ENCODE measurements at regions not wholly inside any gene's neighbourhood (a gene's known extent, or its start where the extent isn't known, plus 50 kb on each side); places are given as distances from the start of the nearest gene placed in this dataset.

DNA sequence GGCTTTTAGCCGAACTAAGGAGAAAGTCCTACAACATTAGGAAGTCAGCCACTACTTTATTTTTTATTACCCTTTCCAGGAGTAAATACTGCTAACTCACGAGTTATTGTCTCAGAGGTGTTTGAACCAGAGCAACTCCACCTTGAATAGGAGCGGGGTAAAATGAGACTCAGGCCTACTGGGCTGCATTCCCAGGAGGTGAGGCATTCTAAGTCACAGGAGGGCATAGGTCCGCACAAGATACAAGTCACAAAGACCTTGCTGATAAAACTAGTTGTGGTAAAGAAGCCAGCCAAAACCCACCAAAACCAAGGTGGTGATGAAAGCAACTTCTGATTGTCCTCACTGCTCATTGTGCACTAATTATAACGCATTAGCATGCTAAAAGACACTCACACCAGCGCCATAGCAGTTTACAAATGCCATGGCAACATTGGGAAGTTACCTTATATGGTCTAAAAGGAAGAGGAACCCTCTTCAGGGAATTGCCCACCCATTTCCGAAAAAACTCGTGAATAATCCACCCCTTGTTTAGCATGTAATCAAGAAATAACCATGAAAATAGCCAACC lies 555.9 kb downstream of the IGSF11 start:
- no peak overlapping the region for H2AFZ ChIP-seq (ENCODE audit: low read depth)
- no peaks in the 10 kb centered on the region for H3K27me3 ChIP-seq (ENCODE audit: insufficient read depth, low read depth)
- H3K9ac ChIP-seq: no peak overlapping the region
- H4K20me1 ChIP-seq (ENCODE audit: insufficient read depth): no peaks in the 10 kb centered on the region
- no peaks in the 10 kb centered on the region for H3K36me3 ChIP-seq (ENCODE audit: insufficient read depth)
- no peak overlapping the region for H3K27ac ChIP-seq
- H3K4me2 ChIP-seq: no peak overlapping the region
- no peaks in the 10 kb centered on the region for H3K79me2 ChIP-seq (ENCODE audit: insufficient read depth, low read depth)
- H3K4me3 ChIP-seq (IDR thresholded peaks at IDR 0.05; ENCODE audit: insufficient read depth, low read depth, low read length): no peak overlapping the region
- TF ChIP-seq CTCF (conservative IDR thresholded peaks at IDR 0.05; ENCODE audit: low read depth, low read length): no peak
- H3K4me1 ChIP-seq (ENCODE audit: low read depth, poor library complexity, severe bottlenecking): no peaks in the 10 kb centered on the region

GRCh38 chr3:118479376-118479775 lies 555.3 kb downstream of the IGSF11 start:
- Histone ChIP-seq H3K4me1 (ENCODE audit: low read depth, poor library complexity, severe bottlenecking) (no peaks in the 10 kb centered on the region), H3K27ac (no peak overlapping the region), H3K9ac (no peak overlapping the region), H3K79me2 (ENCODE audit: insufficient read depth, low read depth) (no peaks in the 10 kb centered on the region), H3K4me3 (IDR thresholded peaks at IDR 0.05; ENCODE audit: insufficient read depth, low read depth, low read length) (no peak overlapping the region), H3K36me3 (ENCODE audit: insufficient read depth) (no peaks in the 10 kb centered on the region), H4K20me1 (ENCODE audit: insufficient read depth) (no peaks in the 10 kb centered on the region), H3K27me3 (ENCODE audit: insufficient read depth, low read depth) (no peaks in the 10 kb centered on the region), H2AFZ (ENCODE audit: low read depth) (no peak overlapping the region), H3K4me2 (no peak overlapping the region)
- TF ChIP-seq CTCF (conservative IDR thresholded peaks at IDR 0.05; ENCODE audit: low read depth, low read length): no peak

GRCh38 chr3:118480101-118480860 lies 554.4 kb downstream of the IGSF11 start:
- no peak overlapping the region for H2AFZ ChIP-seq (ENCODE audit: low read depth)
- no peak overlapping the region for H3K4me2 ChIP-seq
- no peaks in the 10 kb centered on the region for H3K79me2 ChIP-seq (ENCODE audit: insufficient read depth, low read depth)
- TF ChIP-seq CTCF (conservative IDR thresholded peaks at IDR 0.05; ENCODE audit: low read depth, low read length): no peak
- no peaks in the 10 kb centered on the region for H3K27me3 ChIP-seq (ENCODE audit: insufficient read depth, low read depth)
- H3K27ac ChIP-seq: no peak overlapping the region
- H3K4me3 ChIP-seq (IDR thresholded peaks at IDR 0.05; ENCODE audit: insufficient read depth, low read depth, low read length): no peak overlapping the region
- H4K20me1 ChIP-seq (ENCODE audit: insufficient read depth): no peaks in the 10 kb centered on the region
- H3K4me1 ChIP-seq (ENCODE audit: low read depth, poor library complexity, severe bottlenecking): no peaks in the 10 kb centered on the region
- H3K36me3 ChIP-seq (ENCODE audit: insufficient read depth): no peaks in the 10 kb centered on the region
- no peak overlapping the region for H3K9ac ChIP-seq

- Histone ChIP-seq H3K36me3 (ENCODE audit: insufficient read depth) (no peaks in the 10 kb centered on the region), H4K20me1 (ENCODE audit: insufficient read depth) (no peaks in the 10 kb centered on the region), H3K79me2 (ENCODE audit: insufficient read depth, low read depth) (no peaks in the 10 kb centered on the region), H3K4me1 (ENCODE audit: low read depth, poor library complexity, severe bottlenecking) (no peaks in the 10 kb centered on the region), H3K27ac (no peak overlapping the region), H3K27me3 (ENCODE audit: insufficient read depth, low read depth) (no peaks in the 10 kb centered on the region), H3K4me2 (no peak overlapping the region), H2AFZ (ENCODE audit: low read depth) (no peak overlapping the region), H3K9ac (no peak overlapping the region), H3K4me3 (IDR thresholded peaks at IDR 0.05; ENCODE audit: insufficient read depth, low read depth, low read length) (no peak overlapping the region)
- no peak for TF ChIP-seq CTCF (conservative IDR thresholded peaks at IDR 0.05; ENCODE audit: low read depth, low read length)
These were observed 549.0 kb downstream of the IGSF11 start for GRCh38 chr3:118485693-118486092.

Data from KMS-11 (cell line).